ENCODE measurements at regions not wholly inside any gene's neighbourhood (a gene's known extent, or its start where the extent isn't known, plus 50 kb on each side); places are given as distances from the start of the nearest gene placed in this dataset.
"Not testable (repeated sequence)": the region's sequence is repeated elsewhere in the genome, so short reads cannot be mapped to it uniquely, and the experiment has no call there.

DNA sequence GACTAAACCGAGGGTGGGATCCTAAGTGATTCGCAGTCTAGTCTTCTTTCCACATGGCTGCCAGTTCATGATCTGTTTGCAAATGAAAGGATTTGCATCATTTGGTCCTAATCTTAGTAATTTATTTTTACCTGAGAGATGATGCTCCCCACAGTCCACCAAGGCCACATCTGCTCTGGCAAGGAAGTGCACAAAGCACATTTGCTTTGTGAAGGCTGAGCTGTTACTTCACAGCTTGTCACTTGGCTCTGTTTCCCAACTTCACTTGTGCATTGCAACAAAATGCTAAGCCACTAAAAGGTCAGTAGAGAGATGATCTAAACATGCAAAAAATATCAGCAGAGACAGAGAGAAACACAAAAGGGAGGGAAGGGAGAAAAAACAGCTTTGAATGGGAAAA, 128.5 kb upstream of the VLDLR start:
- in situ Hi-C loops (cut with MboI; ENCODE audit: low sequenced_read_pairs): no loop called here

DNA sequence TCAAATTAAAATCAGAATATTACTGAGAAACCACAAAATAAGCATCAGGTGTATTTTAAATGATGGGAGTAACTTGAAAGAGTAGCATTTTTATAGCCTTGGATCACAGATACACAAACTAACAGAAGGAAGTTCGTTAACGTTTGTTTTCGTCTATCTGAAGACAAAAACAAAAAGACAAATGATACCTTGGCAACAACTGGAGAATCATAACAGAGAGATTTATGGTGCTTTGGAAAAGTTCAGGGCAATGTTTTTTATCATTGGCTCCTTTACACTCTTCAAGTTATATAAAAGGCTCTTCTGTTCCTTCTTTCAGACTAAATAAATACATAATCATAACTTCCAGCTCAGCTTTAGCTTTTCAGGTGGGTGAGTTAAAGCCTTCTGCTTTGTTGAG, 128.1 kb upstream of the VLDLR start:
- in situ Hi-C loops (cut with MboI; ENCODE audit: low sequenced_read_pairs): no loop called here

DNA sequence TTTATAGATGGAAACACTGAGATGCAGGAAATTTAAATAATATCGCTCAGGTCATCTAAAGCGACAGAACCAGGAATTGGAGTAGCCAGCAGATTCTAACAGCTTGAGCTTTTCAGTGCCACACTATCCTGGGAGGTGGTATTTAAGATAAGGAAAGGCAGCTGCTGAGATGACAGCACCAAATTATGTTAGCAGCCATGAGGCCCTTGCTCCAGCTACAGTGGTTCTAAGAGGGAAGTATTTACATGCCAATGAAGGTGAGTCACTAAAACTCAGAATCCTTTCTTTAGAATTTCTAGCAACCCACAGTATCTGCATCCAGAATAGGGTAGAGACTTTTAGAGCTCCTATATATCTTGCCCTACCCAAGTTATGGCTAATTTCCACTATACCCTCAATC, 127.0 kb upstream of the VLDLR start:
- in situ Hi-C loops (cut with MboI; ENCODE audit: low sequenced_read_pairs): no loop called here

DNA sequence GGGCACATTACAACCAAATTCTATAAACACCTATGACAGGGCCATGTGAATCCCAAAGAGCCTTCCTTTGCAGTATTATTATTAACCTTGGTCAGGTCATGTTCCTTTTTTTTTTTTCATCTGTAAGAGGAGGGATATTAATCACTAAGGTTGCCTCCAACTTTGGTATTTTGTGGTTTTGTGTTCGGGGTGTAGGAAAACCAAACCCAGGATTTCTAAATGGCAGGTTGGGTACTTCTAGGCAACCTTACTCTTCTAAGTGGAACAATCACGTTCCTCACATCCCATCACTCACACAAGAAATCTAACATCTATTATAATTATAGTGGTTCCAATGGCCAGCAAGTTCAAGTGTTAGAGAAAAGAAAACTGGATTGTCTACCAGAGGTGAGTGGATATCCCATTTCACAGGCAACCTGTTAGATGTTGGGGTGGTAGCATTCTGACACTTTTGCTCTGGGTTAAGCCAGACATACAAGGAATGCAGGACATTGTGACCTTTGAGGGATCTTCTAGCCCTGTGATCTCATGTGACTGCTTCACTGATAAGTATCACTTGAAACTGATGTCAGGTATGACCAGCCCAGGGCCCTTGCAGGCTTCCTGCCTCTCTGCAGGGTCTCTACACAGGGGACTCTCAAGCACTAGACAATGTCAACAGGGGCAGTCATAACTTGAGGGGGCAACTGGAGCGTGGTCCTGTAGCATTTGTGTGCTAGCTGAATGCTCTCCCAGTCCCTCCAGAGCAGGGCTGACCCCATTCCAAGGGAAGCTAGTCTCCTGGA, 126.2 kb upstream of the VLDLR start:
- in situ Hi-C loops (cut with MboI; ENCODE audit: low sequenced_read_pairs): no loop called here

DNA sequence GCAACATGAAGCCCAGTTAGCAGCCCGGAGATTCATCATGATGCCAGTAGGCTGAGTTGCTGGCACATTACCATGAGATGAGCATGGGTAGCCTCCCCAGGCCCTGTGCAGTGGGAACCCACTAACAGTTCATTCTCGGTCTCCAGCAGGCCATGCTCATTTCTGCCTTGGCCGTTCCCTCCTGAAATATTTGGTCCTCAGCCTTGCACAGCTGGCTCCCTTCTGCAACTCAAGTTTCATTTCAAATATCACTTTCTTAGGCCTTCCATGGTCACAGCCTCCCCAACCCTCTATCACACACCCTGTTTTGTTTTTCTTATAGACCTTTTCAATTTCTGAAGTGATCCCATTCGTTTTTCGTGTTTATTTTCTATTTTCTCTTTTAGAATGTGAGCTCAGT, 125.4 kb upstream of the VLDLR start:
- in situ Hi-C loops (cut with MboI; ENCODE audit: low sequenced_read_pairs): no loop called here

DNA sequence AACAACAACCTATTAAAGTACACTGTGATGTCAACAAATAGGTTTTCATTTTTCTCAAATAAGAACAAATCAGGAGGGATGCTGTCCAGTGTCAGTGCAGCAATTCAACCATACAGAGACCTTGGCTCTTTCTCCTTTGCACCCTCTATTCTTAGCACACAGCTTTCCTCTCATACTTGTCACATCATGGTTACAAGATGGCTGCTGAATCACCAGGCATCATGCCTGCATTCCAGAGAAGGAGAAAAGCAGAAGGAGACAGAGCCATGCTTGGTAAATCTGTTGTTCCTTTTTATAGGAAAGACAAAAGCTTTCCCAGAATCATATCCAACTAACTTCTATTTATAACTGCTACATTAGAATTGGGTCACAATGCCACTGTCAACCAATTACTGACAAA, 124.7 kb upstream of the VLDLR start:
- in situ Hi-C loops (cut with MboI; ENCODE audit: low sequenced_read_pairs): no loop called here

DNA sequence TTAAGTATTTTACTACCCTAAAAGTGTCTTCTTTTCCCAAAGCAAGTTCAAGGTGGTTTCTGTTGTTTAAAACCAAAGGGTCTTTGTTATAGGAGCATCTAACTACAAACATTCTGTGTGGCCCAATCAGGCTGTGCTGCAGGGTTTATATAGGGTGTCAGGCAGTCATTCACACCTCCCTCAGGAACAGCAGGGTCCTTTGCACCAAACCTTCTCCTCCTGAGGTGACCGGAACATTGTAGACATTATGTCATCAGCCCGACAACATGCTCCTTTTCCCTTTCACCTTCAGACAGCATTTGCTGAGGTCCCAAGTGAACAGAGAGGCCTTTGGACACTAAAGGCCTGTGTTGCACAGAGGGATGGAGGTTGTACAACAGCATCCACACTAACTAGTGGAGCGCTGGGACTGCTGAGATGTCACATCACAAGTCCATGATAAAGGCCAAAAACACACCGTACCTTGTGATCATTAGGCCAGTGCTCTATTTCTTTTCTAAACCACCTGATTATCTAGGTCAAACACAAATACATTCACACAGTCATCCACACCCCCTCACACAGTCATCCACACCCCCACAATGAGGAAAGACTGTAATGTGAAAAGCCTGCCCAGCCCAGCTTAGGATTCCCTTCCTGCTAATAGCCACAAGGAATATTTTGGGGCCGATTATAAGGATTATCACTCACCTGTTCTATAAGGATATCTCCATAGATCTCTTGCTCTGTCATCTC, 123.8 kb upstream of the VLDLR start:
- in situ Hi-C loops (cut with MboI; ENCODE audit: low sequenced_read_pairs): no loop called here

DNA sequence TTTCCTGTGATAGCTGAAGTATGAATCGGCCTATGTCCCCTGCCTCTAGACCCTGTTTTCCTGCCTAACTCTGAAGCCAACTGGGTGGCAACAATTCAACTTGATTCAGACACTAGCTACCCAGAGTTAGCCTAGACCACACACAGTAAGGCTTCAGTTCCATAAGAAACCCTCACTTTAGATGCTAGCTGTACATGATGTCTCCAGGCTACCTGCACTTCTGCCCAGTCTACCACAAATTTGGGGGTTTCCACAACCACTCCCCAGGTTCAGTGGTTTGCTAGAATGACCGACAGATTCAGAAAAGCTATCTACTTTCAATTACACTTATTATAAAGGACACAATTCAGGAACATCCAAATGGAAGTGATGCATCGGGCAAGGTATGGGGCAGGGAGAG, 119.4 kb upstream of the VLDLR start:
- in situ Hi-C loops (cut with MboI; ENCODE audit: low sequenced_read_pairs): no loop called here

DNA sequence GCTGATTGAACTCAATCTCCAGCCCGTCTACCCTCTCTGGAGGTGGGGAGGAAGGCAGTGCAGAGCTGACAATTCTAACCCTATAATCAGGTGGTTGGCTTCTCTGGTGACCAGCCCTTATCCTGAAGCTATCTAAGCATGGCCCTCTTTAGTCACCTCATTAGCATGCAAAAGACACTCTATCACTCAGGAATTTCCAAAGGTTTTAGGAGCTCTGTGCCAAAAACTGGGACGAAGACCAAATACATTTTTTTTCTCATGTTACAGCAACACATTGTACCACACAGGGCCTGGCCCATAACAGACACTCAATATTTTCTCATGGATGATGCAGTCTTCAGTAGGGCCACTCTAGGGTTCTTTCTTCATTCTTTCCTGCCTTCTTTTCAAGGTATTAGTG, 118.8 kb upstream of the VLDLR start:
- in situ Hi-C loops (cut with MboI; ENCODE audit: low sequenced_read_pairs): no loop called here

DNA sequence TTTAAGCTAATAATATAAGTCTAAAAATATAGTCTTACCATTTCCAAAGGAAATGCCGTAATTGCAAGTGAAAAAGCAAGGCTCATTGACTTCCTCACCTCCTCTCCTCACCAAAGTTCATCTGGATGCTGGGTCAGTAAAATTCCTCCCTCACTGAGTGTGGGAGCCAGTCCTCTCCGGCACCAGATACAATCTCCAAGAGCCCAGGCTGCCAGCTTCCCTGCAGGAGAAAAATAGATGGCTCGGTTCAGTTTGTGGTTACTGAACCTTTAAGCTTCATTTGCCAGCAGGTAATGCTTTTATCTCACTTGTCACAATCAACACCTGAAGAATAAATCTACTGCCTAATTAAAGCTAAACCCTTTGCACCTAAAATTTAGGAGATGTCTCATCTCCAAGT, 115.3 kb upstream of the VLDLR start:
- in situ Hi-C loops (cut with MboI; ENCODE audit: low sequenced_read_pairs): no loop called here

DNA sequence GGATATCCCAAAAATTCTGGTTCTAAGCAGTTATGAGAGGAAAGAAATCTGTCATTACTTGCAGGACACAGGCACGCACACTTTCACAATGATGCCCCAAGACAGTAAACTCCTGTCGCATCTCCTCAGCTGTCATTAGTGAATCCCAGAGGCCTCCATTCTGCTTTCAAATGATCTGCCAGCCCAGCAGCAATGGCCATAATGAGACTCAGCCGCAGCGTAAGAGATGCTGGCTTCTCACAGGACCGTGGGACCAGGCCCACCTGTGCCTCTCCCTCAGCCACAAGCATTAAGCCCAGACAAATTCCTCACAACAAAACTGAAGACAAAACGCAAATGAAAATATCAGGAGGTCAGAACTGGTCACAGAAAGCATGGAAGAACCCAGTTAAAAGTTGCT, 98.0 kb upstream of the VLDLR start:
- in situ Hi-C loops (cut with MboI; ENCODE audit: low sequenced_read_pairs): no loop called here

DNA sequence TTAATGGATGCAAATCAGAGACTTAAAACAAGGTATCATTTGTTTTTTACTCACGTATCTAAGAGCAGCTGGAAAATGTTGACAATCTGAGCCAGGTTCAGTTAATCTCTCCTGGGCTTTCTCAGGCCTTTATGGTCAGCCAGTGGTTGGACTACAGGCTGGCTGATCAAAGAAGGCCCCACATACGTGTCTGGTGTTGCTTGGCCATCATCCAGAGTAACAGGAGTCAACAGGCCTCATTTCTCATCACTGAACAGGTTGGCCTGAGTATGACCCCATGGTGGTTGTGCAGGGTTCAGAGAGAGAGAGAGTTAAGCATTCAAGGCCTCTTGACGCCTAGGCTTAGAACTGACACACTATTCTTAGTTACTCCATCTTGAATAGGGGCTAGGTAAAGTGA, 97.0 kb upstream of the VLDLR start:
- in situ Hi-C loops (cut with MboI; ENCODE audit: low sequenced_read_pairs): no loop called here

DNA sequence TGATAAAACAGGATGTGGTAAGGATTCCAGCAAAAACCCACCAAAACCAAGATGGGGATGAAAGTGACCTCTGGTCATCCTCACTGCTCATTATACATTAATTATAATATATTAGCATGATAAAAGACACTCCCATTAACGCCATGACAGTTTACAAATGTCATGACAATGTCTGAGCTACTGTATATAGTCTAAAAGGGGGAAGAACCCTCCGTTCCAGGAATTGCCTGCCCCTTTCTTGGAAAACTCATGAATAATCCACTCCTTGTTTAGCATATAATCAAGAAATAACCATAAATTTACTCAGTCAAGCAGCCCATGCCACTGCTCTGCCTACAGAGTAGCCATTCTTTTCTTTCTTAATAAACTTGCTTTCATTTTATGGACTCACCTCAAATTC, 96.4 kb upstream of the VLDLR start:
- in situ Hi-C loops (cut with MboI; ENCODE audit: low sequenced_read_pairs): no loop called here

DNA sequence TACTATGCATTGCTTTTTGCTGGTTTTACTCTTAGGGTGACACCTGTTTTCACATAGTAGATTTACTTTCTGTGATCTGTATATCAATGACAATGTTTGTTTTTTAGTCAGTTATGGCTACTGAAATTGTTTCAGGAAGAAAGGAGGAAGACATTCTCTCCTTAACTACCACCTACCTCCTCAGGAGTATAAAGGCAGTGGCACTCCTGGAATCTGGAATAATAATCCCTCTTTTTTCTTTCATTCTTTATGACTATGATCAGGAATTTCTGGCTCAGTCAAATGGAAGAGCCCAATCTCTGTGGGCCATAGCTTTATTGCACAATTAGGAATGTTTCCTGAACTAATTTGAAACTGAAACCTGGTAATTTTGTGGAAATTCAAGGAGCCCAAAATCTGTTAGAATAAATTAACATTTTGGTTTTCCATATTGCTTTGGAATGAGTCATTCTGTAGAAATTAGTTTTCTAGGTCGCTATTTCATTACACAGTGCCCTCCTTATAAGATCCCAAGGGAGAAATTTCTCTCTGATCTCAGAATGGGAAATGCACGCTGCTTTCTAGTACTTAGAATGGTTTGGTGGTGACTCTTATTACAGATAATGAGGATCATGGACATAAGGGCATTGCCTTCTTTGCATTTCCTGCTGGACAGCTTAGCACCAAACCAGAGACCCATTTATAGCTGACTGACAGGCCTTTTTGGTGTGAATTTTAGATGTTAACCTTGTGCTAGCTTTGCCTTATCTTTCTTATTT, 95.3 kb upstream of the VLDLR start:
- in situ Hi-C loops (cut with MboI; ENCODE audit: low sequenced_read_pairs): no loop called here

DNA sequence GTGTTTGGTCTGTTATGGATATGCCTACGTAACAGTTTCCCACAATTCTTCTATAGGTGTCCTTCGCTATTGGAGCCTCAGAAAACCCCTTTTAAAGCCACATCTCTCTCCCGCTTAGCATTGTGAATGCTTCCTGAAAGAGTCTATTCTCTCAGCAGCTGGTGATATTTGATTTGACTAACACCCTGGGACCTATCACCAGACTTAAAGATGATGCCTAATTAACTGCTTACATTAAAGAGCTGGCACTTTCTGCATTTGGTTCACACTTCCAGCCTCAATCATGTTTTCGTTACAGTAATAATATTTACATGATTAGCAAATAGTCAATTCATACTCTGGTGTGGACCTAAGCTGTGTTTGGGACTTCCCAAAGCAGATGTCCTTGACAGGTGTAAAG, 90.1 kb upstream of the VLDLR start:
- in situ Hi-C loops (cut with MboI; ENCODE audit: low sequenced_read_pairs): no loop called here

DNA sequence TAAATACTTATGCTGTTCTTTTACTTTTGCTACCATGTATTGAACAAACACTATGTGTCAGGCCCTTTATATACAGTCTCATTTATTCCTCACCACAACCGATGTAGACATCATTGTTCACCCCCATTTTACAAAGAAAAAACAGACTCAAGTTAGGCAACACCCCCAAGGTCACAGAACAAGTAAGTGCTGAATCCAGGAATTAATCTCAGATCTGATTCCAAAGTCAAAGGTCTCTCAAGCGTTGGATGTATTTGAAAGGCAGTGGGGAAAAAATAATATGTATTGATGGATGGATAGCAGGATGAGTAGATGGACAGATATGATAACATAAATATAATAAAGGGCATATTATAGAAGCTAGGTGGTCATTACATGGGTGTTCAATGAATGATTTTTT, 85.1 kb upstream of the VLDLR start:
- in situ Hi-C loops (cut with MboI; ENCODE audit: low sequenced_read_pairs): no loop called here

DNA sequence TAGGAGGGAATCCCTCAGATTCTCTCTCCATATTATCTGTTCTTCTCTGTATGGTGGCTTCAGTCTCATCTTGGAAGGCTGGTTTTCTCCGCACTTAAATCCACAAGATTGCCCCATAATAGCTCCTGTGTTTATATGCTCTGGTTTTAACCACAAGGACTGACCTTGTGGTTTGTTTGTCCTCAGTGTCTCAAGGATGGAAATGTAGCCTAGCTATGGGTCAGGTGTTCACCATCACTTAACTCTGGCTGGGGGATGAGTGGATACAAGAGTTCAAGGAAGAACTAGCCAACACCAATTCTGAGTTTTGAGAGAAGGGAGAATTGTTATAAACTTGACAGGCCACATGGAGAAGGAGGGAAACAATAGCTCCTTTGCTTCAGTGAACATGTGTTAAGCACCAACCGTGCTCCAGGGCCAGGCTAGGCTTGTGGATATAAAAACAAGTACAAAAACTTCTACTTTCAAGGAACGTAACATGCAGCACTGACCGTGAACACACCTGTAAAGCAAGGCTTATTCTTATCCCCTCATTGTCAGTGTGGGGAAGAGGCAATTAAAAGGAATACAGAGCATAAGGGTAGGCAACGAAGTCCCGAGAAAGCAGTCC, 75.6 kb upstream of the VLDLR start:
- in situ Hi-C loops (cut with MboI; ENCODE audit: low sequenced_read_pairs): no loop called here

DNA sequence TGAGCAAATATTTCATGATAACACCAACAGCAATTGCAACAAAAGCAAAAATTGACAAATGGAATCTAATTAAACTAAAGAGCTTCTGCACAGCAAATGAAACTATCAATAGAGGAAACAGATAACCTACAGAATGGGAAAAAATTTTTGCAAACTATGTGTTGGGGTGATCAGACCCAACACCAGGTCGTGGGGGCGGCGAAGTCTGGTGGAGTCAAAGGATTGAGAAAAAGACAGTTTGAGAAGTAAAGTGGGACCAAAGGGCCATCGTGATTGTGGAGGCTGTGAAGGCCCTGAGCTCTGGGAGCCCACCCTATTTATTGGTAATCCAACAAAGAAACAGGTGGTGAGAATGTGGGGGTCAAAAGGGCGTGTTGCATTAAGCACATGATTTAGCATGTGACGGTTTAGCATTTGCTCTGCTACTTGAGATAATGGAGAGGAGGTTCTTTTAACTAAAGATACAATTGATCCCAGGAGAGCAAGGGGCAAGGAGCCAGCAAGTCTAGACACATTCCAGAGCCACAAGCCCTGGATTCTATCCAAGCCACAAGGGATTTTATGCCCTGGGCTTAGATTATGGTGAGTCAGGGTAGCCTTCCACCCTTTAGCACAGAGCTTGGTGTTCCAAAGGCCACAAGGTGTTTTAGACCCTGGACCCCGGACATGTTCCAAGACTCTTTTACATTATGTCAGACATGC, 65.5 kb upstream of the VLDLR start:
- in situ Hi-C loops (cut with MboI; ENCODE audit: low sequenced_read_pairs): not testable (repeated sequence)

DNA sequence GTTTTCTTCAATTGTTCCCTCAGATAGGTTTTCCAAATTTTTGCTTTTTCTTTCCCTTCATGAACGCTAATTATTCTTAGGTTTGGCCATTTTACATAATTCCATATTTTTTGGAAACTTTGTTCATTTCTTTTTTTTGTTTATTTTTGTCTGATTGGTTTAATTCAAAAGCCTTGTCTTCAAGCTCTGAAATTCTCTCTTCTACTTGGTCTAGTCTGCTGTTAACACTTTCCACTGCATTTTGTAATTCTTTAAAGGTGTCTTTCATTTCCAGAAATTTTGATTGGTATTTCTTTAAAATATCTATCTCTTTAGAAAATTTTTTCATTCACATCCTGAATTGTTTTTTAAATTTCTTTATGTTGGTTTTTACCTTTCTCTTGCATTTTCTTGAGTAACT, 63.9 kb upstream of the VLDLR start:
- in situ Hi-C loops (cut with MboI; ENCODE audit: low sequenced_read_pairs): no loop called here

DNA sequence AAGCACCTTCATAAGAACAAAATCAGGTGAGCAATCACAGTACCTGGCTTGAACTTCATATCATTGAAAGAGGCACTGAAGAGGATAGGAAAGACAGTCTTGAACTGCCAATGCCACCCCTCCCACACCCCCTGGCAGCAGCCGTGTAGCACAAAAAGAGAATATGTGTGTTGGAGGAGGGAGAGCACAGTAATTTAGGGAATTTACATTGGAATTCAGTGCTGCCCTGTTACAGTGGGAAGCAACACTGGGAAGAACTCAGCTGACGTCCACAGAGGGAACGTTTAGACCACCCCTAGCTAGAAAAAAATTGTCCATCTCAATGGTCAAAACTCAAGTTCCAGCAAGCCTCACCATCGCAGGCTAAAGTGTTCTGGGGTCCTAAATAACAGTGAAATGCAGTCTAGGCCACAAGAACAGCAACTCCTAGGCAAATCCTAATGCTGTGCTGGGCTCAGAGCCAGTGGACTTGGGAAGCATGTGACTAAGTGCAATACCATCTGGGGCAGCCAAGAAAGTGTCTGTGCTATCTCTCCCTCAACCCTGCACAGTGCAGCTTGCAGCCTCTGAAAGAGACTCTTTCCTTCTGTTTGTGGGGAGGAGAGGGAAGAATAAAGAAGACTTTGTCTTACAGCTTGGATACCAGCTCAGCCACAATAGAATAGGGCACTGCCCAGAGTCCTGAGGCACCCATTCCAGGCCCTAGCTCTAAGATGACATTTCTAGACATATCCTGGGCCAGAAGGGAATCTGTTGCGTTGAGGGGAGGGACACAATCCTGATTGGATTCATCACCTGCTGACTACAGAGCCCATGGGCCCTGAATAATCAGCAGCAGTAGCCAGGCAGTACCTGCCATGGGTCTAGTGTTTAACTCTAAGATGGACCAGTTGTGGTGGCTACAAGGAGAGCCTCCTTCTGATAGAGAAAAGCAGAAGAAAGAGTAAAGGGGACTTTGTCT, 62.1 kb upstream of the VLDLR start:
- in situ Hi-C loops (cut with MboI; ENCODE audit: low sequenced_read_pairs): no loop called here
